ENCODE measurements at regions not wholly inside any gene's neighbourhood (a gene's known extent, or its start where the extent isn't known, plus 50 kb on each side); places are given as distances from the start of the nearest gene placed in this dataset.

DNA sequence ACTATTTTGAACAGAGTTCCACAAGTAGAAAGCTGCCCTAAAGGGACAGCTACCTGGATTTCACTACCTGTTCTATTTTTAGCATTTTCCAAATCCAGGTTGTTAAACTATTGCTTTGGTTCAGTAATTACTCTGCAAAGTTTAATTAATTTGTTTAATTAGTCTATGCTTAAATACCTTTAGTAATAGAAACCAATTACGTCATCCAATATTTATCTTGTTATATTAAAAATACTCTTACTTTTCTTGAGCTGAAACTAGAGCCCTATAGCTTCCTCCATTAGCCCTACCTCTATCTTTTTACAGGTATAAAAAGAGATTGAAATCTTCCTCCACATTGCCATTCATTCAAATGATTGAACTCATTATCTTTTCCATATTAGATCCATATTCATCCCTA is 514.6 kb downstream of the DSC3 start:
- Histone ChIP-seq H3K4me3 (ENCODE audit: low read depth, low read length) (no peak overlapping the region), H3K9me3 (ENCODE audit: control insufficient read depth, insufficient read depth, low read length) (peaks cover 4% of the 10 kb centered on the region), H3K27ac (ENCODE audit: low read depth, low read length) (no peak overlapping the region), H3K27me3 (ENCODE audit: control insufficient read depth, insufficient read depth, low read length) (no peaks in the 10 kb centered on the region)
- TF ChIP-seq, protein P1, sequence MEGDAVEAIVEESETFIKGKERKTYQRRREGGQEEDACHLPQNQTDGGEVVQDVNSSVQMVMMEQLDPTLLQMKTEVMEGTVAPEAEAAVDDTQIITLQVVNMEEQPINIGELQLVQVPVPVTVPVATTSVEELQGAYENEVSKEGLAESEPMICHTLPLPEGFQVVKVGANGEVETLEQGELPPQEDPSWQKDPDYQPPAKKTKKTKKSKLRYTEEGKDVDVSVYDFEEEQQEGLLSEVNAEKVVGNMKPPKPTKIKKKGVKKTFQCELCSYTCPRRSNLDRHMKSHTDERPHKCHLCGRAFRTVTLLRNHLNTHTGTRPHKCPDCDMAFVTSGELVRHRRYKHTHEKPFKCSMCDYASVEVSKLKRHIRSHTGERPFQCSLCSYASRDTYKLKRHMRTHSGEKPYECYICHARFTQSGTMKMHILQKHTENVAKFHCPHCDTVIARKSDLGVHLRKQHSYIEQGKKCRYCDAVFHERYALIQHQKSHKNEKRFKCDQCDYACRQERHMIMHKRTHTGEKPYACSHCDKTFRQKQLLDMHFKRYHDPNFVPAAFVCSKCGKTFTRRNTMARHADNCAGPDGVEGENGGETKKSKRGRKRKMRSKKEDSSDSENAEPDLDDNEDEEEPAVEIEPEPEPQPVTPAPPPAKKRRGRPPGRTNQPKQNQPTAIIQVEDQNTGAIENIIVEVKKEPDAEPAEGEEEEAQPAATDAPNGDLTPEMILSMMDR (IDR thresholded peaks at IDR 0.05; ENCODE audit: low read depth, low read length): no peak
- ChIA-PET POLR2A (no interaction called here), CTCF (no interaction called here)
- no peak for DNase-seq (ENCODE audit: low read depth, low spot score)

DNA sequence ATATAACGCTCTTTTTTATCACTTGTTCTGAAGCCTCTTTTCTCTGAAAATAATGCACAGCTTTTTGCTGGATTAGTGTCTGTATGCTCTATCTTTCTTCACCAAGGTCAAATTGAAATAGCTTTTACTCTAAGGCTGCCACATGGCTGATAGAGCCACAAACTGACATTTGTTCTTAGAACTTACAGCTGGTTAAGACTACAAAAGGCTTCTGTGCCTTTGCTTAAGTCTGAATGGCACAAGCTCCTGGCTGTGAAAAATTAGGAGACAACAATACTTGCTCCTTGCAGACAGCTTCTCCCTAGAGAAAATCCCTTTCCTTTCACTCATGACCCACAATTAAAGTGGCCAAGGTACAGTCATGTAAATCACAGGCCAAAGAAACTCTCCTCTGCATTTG is 515.3 kb downstream of the DSC3 start:
- no peaks in the 10 kb centered on the region for H3K27me3 ChIP-seq (ENCODE audit: control insufficient read depth, insufficient read depth, low read length)
- TF ChIP-seq, protein P1 (IDR thresholded peaks at IDR 0.05; ENCODE audit: low read depth, low read length): no peak
- ChIA-PET CTCF (no interaction called here), POLR2A (no interaction called here)
- H3K4me3 ChIP-seq (ENCODE audit: low read depth, low read length): no peak overlapping the region
- peaks cover 4% of the 10 kb centered on the region for H3K9me3 ChIP-seq (ENCODE audit: control insufficient read depth, insufficient read depth, low read length)
- no peak for DNase-seq (ENCODE audit: low read depth, low spot score)
- no peak overlapping the region for H3K27ac ChIP-seq (ENCODE audit: low read depth, low read length)

DNA sequence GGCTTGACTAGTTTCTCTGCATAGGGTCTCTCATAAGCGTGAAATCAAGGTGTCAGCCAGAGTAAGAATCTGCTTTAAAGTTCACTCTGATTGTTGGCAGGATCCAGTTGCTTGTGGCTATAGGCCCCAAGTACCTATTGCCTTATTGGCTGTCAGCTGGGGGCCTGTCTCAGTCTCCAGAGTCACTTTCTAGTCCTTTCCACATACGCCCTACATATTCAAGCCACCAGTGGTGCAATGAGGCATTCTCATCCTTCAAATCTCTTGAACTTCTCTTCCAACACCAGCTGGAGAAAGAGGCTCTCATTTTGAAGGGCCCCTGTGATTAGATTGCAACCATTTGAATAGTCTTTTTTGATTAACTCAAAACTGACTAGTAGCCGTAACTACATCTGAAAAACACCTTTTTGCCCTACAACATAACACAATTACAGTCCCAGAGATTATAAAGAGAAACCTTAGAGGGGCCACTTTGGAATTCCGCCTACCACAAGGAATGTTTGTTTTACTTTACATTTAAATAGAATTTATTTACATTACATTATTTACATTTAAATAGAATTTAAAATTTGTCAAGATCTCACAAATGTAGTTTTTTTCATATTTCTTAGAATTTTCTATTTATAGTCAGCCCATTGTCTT is 520.1 kb downstream of the DSC3 start:
- Histone ChIP-seq H3K9me3 (ENCODE audit: control insufficient read depth, insufficient read depth, low read length) (peaks cover 4% of the 10 kb centered on the region), H3K27ac (ENCODE audit: low read depth, low read length) (no peak overlapping the region), H3K4me3 (ENCODE audit: low read depth, low read length) (no peak overlapping the region), H3K27me3 (ENCODE audit: control insufficient read depth, insufficient read depth, low read length) (no peaks in the 10 kb centered on the region)
- DNase-seq (ENCODE audit: low read depth, low spot score): no peak
- ChIA-PET POLR2A (no interaction called here), CTCF (no interaction called here)
- TF ChIP-seq, protein P1 (IDR thresholded peaks at IDR 0.05; ENCODE audit: low read depth, low read length): no peak

DNA sequence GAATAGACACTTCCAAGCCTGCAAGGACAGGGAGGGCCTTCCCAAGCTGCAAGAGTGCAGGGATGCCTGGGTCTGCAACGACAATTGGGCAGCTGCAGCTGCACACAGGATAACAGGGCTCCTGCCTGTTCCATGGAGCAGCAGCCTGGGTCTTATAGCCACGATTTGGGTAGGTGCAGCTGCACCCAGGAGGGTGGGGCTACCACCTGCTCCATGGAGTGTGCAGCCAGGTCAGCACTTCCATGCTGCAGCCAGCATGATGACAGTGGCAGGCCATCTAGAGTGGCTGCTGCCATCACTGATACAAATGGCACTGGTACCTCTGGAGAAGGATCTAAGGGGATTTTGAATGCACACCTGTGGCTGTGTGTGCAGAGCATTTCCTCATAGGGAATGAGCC is 528.5 kb downstream of the DSC3 start:
- ChIA-PET CTCF (no interaction called here), POLR2A (no interaction called here)
- Histone ChIP-seq H3K27ac (ENCODE audit: low read depth, low read length) (no peak overlapping the region), H3K9me3 (ENCODE audit: control insufficient read depth, insufficient read depth, low read length) (peaks cover 21% of the 10 kb centered on the region), H3K27me3 (ENCODE audit: control insufficient read depth, insufficient read depth, low read length) (no peaks in the 10 kb centered on the region), H3K4me3 (ENCODE audit: low read depth, low read length) (no peak overlapping the region)
- TF ChIP-seq, protein P1 (IDR thresholded peaks at IDR 0.05; ENCODE audit: low read depth, low read length): no peak
- no peak for DNase-seq (ENCODE audit: low read depth, low spot score)

DNA sequence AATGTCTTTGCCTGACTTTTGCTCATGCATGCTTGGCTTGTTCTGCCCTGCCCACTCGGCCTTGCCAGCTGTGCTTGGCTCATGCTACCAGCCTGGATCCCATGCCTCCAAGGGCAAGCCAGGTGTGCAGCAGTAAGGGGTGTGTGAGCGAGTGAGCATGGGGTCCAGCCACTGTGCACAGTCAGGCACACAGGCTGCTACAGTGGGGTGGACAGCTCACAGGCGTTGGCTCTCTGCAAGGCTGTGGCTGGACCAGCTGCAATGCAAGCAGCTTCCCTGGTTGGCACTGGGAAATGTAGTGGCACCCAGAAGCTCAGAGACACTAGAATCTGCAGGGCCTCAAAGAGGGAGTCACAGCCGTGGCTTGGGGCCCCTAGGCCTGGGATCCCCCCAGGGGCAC is 529.7 kb downstream of the DSC3 start:
- TF ChIP-seq, protein P1 (IDR thresholded peaks at IDR 0.05; ENCODE audit: low read depth, low read length): no peak
- DNase-seq (ENCODE audit: low read depth, low spot score): no peak
- CTCF ChIA-PET: no interaction called here
- H3K27me3 ChIP-seq (ENCODE audit: control insufficient read depth, insufficient read depth, low read length): no peaks in the 10 kb centered on the region
- H3K4me3 ChIP-seq (ENCODE audit: low read depth, low read length): no peak overlapping the region
- H3K9me3 ChIP-seq (ENCODE audit: control insufficient read depth, insufficient read depth, low read length): peaks cover 21% of the 10 kb centered on the region
- POLR2A ChIA-PET: no interaction called here
- H3K27ac ChIP-seq (ENCODE audit: low read depth, low read length): no peak overlapping the region

All from AG04450 (cell line).